Central memory CD8-positive, alpha-beta T cell (primary cell): ENCODE measurements at regions not wholly inside any gene's neighbourhood (a gene's known extent, or its start where the extent isn't known, plus 50 kb on each side); places are given as distances from the start of the nearest gene placed in this dataset.

ENCODE experiments used
- ATAC-seq: fragments of 150-1000 bp; cut with Tn5 transposase; replicated peaks from 2 replicates; pipeline ENCODE4 v1.10.0; 2022; ENCODE audit warnings: mild to moderate bottlenecking, moderate FRiP score, moderate number of reproducible peaks; ENCODE audit not compliant: poor library complexity, severe bottlenecking; ENCODE audit errors: extremely low read depth
- DNase-seq, 2 donors: peaks; one replicate each; pipeline ENCODE4 v3.0.0; 2021; ENCODE audit warnings: low spot score in 2 of 2
- H3K27ac Mint-ChIP-seq: one replicate; pipeline ENCODE4 v1.8.0; 2022; ENCODE audit warnings: low read depth, mild to moderate bottlenecking, moderate library complexity, mixed read lengths
- H3K27me3 Mint-ChIP-seq: one replicate; pipeline ENCODE4 v1.8.0; 2022; ENCODE audit warnings: mixed read lengths
- H3K36me3 Mint-ChIP-seq: one replicate; pipeline ENCODE4 v1.8.0; 2022; ENCODE audit warnings: mild to moderate bottlenecking, moderate library complexity, mixed read lengths; ENCODE audit not compliant: insufficient read depth
- H3K4me1 Mint-ChIP-seq: one replicate; pipeline ENCODE4 v1.8.0; 2022; ENCODE audit warnings: mixed read lengths
- H3K4me3 Mint-ChIP-seq: one replicate; pipeline ENCODE4 v1.8.0; 2022; ENCODE audit warnings: mild to moderate bottlenecking, moderate library complexity, mixed read lengths
- H3K9me3 Mint-ChIP-seq: one replicate; pipeline ENCODE4 v1.8.0; 2022; ENCODE audit warnings: mixed read lengths

- ATAC-seq: peak; percentile 14
- Mint-ChIP-seq H3K27ac (no peak overlapping the region), H3K9me3 (peaks cover 22% of the 10 kb centered on the region), H3K4me1 (no peaks in the 10 kb centered on the region), H3K27me3 (no peaks in the 10 kb centered on the region), H3K4me3 (no peak overlapping the region), H3K36me3 (no peaks in the 10 kb centered on the region)
- DNase-seq: no peak
Measured at GRCh38 chr4:63348735-63349673, 1060.2 kb downstream of the TECRL start.

- Mint-ChIP-seq H3K27me3 (no peaks in the 10 kb centered on the region), H3K9me3 (peaks cover 21% of the 10 kb centered on the region), H3K4me3 (no peak overlapping the region), H3K27ac (no peak overlapping the region), H3K4me1 (no peaks in the 10 kb centered on the region), H3K36me3 (no peaks in the 10 kb centered on the region)
- ATAC-seq (no peak), DNase-seq (no peak)
Measured at GRCh38 chr4:63325140-63325539, 1084.1 kb downstream of the TECRL start.

- no peak for ATAC-seq
- H3K36me3 Mint-ChIP-seq: no peaks in the 10 kb centered on the region
- no peak overlapping the region for H3K4me3 Mint-ChIP-seq
- H3K9me3 Mint-ChIP-seq: peaks cover 10% of the 10 kb centered on the region
- DNase-seq: no peak
- no peak overlapping the region for H3K27ac Mint-ChIP-seq
- H3K4me1 Mint-ChIP-seq: no peaks in the 10 kb centered on the region
- H3K27me3 Mint-ChIP-seq: no peaks in the 10 kb centered on the region
Measured at GRCh38 chr4:63316633-63317032, 1092.6 kb downstream of the TECRL start.

GRCh38 chr4:63315651-63316050 is 1093.6 kb downstream of the TECRL start:
- H3K36me3 Mint-ChIP-seq: no peaks in the 10 kb centered on the region
- peaks cover 10% of the 10 kb centered on the region for H3K9me3 Mint-ChIP-seq
- DNase-seq (no peak), ATAC-seq (no peak)
- no peaks in the 10 kb centered on the region for H3K27me3 Mint-ChIP-seq
- no peak overlapping the region for H3K4me3 Mint-ChIP-seq
- H3K4me1 Mint-ChIP-seq: no peaks in the 10 kb centered on the region
- H3K27ac Mint-ChIP-seq: no peak overlapping the region

- Mint-ChIP-seq H3K4me3 (no peak overlapping the region), H3K27me3 (no peaks in the 10 kb centered on the region), H3K9me3 (peaks cover 11% of the 10 kb centered on the region), H3K27ac (no peak overlapping the region), H3K4me1 (no peaks in the 10 kb centered on the region), H3K36me3 (no peaks in the 10 kb centered on the region)
- DNase-seq (no peak), ATAC-seq (no peak)
Measured at GRCh38 chr4:63308697-63309096, 1100.6 kb downstream of the TECRL start.

GRCh38 chr4:63302792-63303191 is 1106.5 kb downstream of the TECRL start:
- Mint-ChIP-seq H3K27me3 (no peaks in the 10 kb centered on the region), H3K4me3 (no peak overlapping the region), H3K4me1 (no peaks in the 10 kb centered on the region), H3K27ac (no peak overlapping the region), H3K36me3 (no peaks in the 10 kb centered on the region), H3K9me3 (peaks cover 11% of the 10 kb centered on the region)
- DNase-seq (no peak), ATAC-seq (no peak)

- H3K27me3 Mint-ChIP-seq: no peaks in the 10 kb centered on the region
Measured at GRCh38 chr4:63302078-63302477, 1107.2 kb downstream of the TECRL start.

GRCh38 chr4:63296773-63297172 is 1112.5 kb downstream of the TECRL start:
- DNase-seq (no peak), ATAC-seq (no peak)
- H3K27ac Mint-ChIP-seq: no peak overlapping the region
- no peak overlapping the region for H3K4me3 Mint-ChIP-seq
- H3K27me3 Mint-ChIP-seq: no peaks in the 10 kb centered on the region
- H3K4me1 Mint-ChIP-seq: no peaks in the 10 kb centered on the region
- H3K36me3 Mint-ChIP-seq: no peaks in the 10 kb centered on the region
- peaks cover 6% of the 10 kb centered on the region for H3K9me3 Mint-ChIP-seq

More at GRCh38 chr4:63302078-63302477, 1107.2 kb downstream of the TECRL start:
- DNase-seq (no peak), ATAC-seq (no peak)
- Mint-ChIP-seq H3K9me3 (peaks cover 11% of the 10 kb centered on the region), H3K27ac (no peak overlapping the region), H3K36me3 (no peaks in the 10 kb centered on the region), H3K4me3 (no peak overlapping the region), H3K4me1 (no peaks in the 10 kb centered on the region)

- peaks cover 11% of the 10 kb centered on the region for H3K9me3 Mint-ChIP-seq
- H3K27me3 Mint-ChIP-seq: no peaks in the 10 kb centered on the region
- H3K4me1 Mint-ChIP-seq: no peaks in the 10 kb centered on the region
- no peak for DNase-seq
- no peaks in the 10 kb centered on the region for H3K36me3 Mint-ChIP-seq
- no peak overlapping the region for H3K27ac Mint-ChIP-seq
- H3K4me3 Mint-ChIP-seq: no peak overlapping the region
- no peak for ATAC-seq
Measured at GRCh38 chr4:63275491-63275890, 1133.8 kb downstream of the TECRL start.

GRCh38 chr4:63269156-63269555 is 1140.1 kb downstream of the TECRL start:
- no peaks in the 10 kb centered on the region for H3K27me3 Mint-ChIP-seq
- no peak for ATAC-seq
- no peak overlapping the region for H3K4me3 Mint-ChIP-seq
- H3K4me1 Mint-ChIP-seq: no peaks in the 10 kb centered on the region
- H3K9me3 Mint-ChIP-seq: peaks cover 21% of the 10 kb centered on the region
- H3K36me3 Mint-ChIP-seq: no peaks in the 10 kb centered on the region
- H3K27ac Mint-ChIP-seq: no peak overlapping the region
- no peak for DNase-seq

- Mint-ChIP-seq H3K4me1 (no peaks in the 10 kb centered on the region), H3K27me3 (no peaks in the 10 kb centered on the region), H3K4me3 (no peak overlapping the region)
Measured at GRCh38 chr4:63233671-63234070, 1175.6 kb downstream of the TECRL start.

GRCh38 chr4:63232058-63232457 is 1177.2 kb downstream of the TECRL start:
- DNase-seq (no peak), ATAC-seq (no peak)
- H3K27ac Mint-ChIP-seq: no peak overlapping the region
- no peaks in the 10 kb centered on the region for H3K27me3 Mint-ChIP-seq
- no peak overlapping the region for H3K4me3 Mint-ChIP-seq
- peaks cover 17% of the 10 kb centered on the region for H3K9me3 Mint-ChIP-seq
- no peaks in the 10 kb centered on the region for H3K36me3 Mint-ChIP-seq
- H3K4me1 Mint-ChIP-seq: no peaks in the 10 kb centered on the region

More at GRCh38 chr4:63233671-63234070, 1175.6 kb downstream of the TECRL start:
- Mint-ChIP-seq H3K27ac (no peak overlapping the region), H3K36me3 (no peaks in the 10 kb centered on the region), H3K9me3 (peaks cover 18% of the 10 kb centered on the region)
- ATAC-seq (no peak), DNase-seq (no peak)

- no peak overlapping the region for H3K27ac Mint-ChIP-seq
- H3K9me3 Mint-ChIP-seq: peaks cover 9% of the 10 kb centered on the region
- H3K27me3 Mint-ChIP-seq: no peaks in the 10 kb centered on the region
- ATAC-seq (no peak), DNase-seq (no peak)
- H3K4me3 Mint-ChIP-seq: no peak overlapping the region
- no peaks in the 10 kb centered on the region for H3K36me3 Mint-ChIP-seq
- no peaks in the 10 kb centered on the region for H3K4me1 Mint-ChIP-seq
Measured at GRCh38 chr4:63226229-63226628, 1183.0 kb downstream of the TECRL start.
